ENCODE measurements at regions not wholly inside any gene's neighbourhood (a gene's known extent, or its start where the extent isn't known, plus 50 kb on each side); places are given as distances from the start of the nearest gene placed in this dataset.

GRCh38 chr16:55149622-55150021 lies 174.4 kb upstream of the IRX6 start:
- dilution Hi-C loops (cut with MboI; ENCODE audit: extremely low pct_ligation_motif_present, low sequenced_read_pairs) = no loop called here
- ChIA-PET CTCF (no interaction called here), POLR2A (no interaction called here)
- FAIRE-seq (no peak), DNase-seq (ENCODE audit: low read depth, low spot score) (no peak)
- no TSS peak for BruUV-seq (replicated peaks)
- H4K20me1 ChIP-seq (replicated peaks; ENCODE audit: control insufficient read depth, extremely low read depth, insufficient read depth, low read length) = no peaks in the 10 kb centered on the region
- H3K9me3 ChIP-seq (replicated peaks; ENCODE audit: control insufficient read depth, insufficient read depth, low read length) = no peaks in the 10 kb centered on the region
- no peaks in the 10 kb centered on the region for H3K36me3 ChIP-seq (ENCODE audit: control insufficient read depth in 2 of 2, extremely low read depth in 1 of 2, insufficient read depth in 2 of 2, low read length in 2 of 2)
- intact Hi-C loops (cut with micrococcal nuclease) = no loop called here
- no peaks in the 10 kb centered on the region for H3K4me1 ChIP-seq (ENCODE audit: control insufficient read depth, extremely low read depth, insufficient read depth, low read length)
- no peak overlapping the region for H3K27ac ChIP-seq (ENCODE audit: insufficient read depth, low read depth, low read length)
- H3K4me2 ChIP-seq (ENCODE audit: insufficient read depth, low read length) = no peak overlapping the region
- TF ChIP-seq, protein P1, sequence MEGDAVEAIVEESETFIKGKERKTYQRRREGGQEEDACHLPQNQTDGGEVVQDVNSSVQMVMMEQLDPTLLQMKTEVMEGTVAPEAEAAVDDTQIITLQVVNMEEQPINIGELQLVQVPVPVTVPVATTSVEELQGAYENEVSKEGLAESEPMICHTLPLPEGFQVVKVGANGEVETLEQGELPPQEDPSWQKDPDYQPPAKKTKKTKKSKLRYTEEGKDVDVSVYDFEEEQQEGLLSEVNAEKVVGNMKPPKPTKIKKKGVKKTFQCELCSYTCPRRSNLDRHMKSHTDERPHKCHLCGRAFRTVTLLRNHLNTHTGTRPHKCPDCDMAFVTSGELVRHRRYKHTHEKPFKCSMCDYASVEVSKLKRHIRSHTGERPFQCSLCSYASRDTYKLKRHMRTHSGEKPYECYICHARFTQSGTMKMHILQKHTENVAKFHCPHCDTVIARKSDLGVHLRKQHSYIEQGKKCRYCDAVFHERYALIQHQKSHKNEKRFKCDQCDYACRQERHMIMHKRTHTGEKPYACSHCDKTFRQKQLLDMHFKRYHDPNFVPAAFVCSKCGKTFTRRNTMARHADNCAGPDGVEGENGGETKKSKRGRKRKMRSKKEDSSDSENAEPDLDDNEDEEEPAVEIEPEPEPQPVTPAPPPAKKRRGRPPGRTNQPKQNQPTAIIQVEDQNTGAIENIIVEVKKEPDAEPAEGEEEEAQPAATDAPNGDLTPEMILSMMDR (IDR thresholded peaks at IDR 0.05; ENCODE audit: extremely low read depth in 1 of 2, insufficient read depth in 1 of 2, low read depth in 1 of 2, low read length in 2 of 2) = no peak
- TF ChIP-seq FOS (IDR thresholded peaks at IDR 0.05; ENCODE audit: borderline replicate concordance, insufficient read depth, low read length) (no peak), MYC (IDR thresholded peaks at IDR 0.05; ENCODE audit: low read depth, low read length) (no peak), EZH2 (IDR thresholded peaks at IDR 0.05; ENCODE audit: borderline replicate concordance, low read depth, low read length, severe bottlenecking) (no peak), GATA2 (IDR thresholded peaks at IDR 0.05; ENCODE audit: insufficient read depth, insufficient read length, low read depth, low read length) (no peak), MAX (IDR thresholded peaks at IDR 0.05; ENCODE audit: insufficient read depth, insufficient read length) (no peak), JUN (IDR thresholded peaks at IDR 0.05; ENCODE audit: borderline replicate concordance, insufficient read depth, insufficient read length, low read depth) (no peak), POLR2A (IDR thresholded peaks at IDR 0.05; ENCODE audit: low read depth, low read length) (no peak), POLR2AphosphoS5 (IDR thresholded peaks at IDR 0.05; ENCODE audit: insufficient read depth, low read depth, low read length) (no peak)
- no peak overlapping the region for H2AFZ ChIP-seq (ENCODE audit: low read depth, low read length)
- H3K9me1 ChIP-seq (replicated peaks; ENCODE audit: control insufficient read depth, extremely low read depth, insufficient read depth, low read length) = no peaks in the 10 kb centered on the region
- H3K27me3 ChIP-seq (ENCODE audit: control insufficient read depth in 2 of 2, insufficient read depth in 2 of 2, low read length in 2 of 2) = no peaks in the 10 kb centered on the region
- no peak overlapping the region for H3K9ac ChIP-seq (replicated peaks; ENCODE audit: extremely low read depth, insufficient read depth, low read length)
- no peak overlapping the region for H3K4me3 ChIP-seq (replicated peaks in 1 of 3; ENCODE audit: insufficient read depth in 1 of 3, low read depth in 1 of 3, low read length in 3 of 3)
- no peaks in the 10 kb centered on the region for H3K79me2 ChIP-seq (ENCODE audit: control insufficient read depth, insufficient read depth, low read length)

Data from endothelial cell of umbilical vein (primary cell).